Naive thymus-derived CD8-positive, alpha-beta T cell (primary cell): ENCODE measurements at regions not wholly inside any gene's neighbourhood (a gene's known extent, or its start where the extent isn't known, plus 50 kb on each side); places are given as distances from the start of the nearest gene placed in this dataset.

Source experiments
- ATAC-seq, 2 donors: fragments of 150-1000 bp; cut with Tn5 transposase in 1 of 2; sonication (Bioruptor Pico), chemical (Tn5 transposase) in 1 of 2; 1 replicate in 1 of 2; 2 replicates in 1 of 2; pipeline ENCODE4 v1.10.0; 2021; ENCODE audit warnings: mild to moderate bottlenecking in 2 of 2, moderate library complexity in 2 of 2
- POLR2A ChIA-PET: fragments of 350-600 bp; sonication (Branson Sonifier 250); formaldehyde crosslinking; loops from one replicate; lab custom pipeline; 2021; ENCODE audit warnings: antibody characterized with exemption; lab: Charles Lee
- DNase-seq, 10 donors: peaks; one replicate each; pipeline versions ENCODE4 v3.0.0 to v3.0.0-alpha.2; 2020 to 2022
- H3K27ac Mint-ChIP-seq, 10 donors: one replicate each; pipeline ENCODE4 v1.8.0; 2020 to 2022; ENCODE audit warnings: mild to moderate bottlenecking in 10 of 10, mixed read lengths in 10 of 10, moderate library complexity in 4 of 10, inconsistent platforms in 1 of 10
- H3K27me3 Mint-ChIP-seq, 5 donors: one replicate each; pipeline ENCODE4 v1.8.0; 2021 to 2022; ENCODE audit warnings: mixed read lengths in 5 of 5
- H3K36me3 Mint-ChIP-seq, 3 donors: one replicate each; pipeline ENCODE4 v1.8.0; 2020 to 2022; ENCODE audit warnings: mixed read lengths in 3 of 3, mild to moderate bottlenecking in 2 of 3, inconsistent platforms in 1 of 3
- H3K4me1 Mint-ChIP-seq, 4 donors: one replicate each; pipeline ENCODE4 v1.8.0; 2021 to 2022; ENCODE audit warnings: mixed read lengths in 4 of 4
- H3K4me3 Mint-ChIP-seq, 10 donors: one replicate each; pipeline ENCODE4 v1.8.0; 2020 to 2022; ENCODE audit warnings: mild to moderate bottlenecking in 10 of 10, mixed read lengths in 10 of 10, moderate library complexity in 6 of 10, inconsistent platforms in 1 of 10
- H3K9me3 Mint-ChIP-seq, 9 donors: one replicate each; pipeline ENCODE4 v1.8.0; 2020 to 2022; ENCODE audit warnings: mixed read lengths in 9 of 9, mild to moderate bottlenecking in 3 of 9, inconsistent platforms in 1 of 9, moderate library complexity in 1 of 9

DNA sequence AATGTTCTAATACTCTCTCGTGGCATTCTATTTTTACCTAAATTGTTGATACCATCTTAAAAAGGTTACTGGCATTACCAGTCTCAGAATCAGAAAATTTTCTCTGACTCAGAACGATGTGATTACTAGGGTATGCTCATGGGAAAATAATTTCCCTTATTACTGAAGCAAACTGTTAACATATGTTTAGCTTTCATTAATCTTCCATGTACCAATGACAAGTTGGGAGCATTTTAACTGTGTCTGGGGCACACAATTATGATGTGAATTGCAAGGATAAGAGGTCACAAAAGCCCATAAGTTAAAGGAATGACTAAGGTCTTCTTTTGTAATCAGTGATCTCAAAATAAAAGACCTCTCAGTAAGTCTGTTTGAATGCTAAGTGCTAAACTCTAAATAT, 1254.6 kb downstream of the PCDH18 start:
- H3K27ac Mint-ChIP-seq, result no peak overlapping the region
- peaks cover 0 to 17% (median 2%) of the 10 kb centered on the region in 9 donors for H3K9me3 Mint-ChIP-seq

DNA sequence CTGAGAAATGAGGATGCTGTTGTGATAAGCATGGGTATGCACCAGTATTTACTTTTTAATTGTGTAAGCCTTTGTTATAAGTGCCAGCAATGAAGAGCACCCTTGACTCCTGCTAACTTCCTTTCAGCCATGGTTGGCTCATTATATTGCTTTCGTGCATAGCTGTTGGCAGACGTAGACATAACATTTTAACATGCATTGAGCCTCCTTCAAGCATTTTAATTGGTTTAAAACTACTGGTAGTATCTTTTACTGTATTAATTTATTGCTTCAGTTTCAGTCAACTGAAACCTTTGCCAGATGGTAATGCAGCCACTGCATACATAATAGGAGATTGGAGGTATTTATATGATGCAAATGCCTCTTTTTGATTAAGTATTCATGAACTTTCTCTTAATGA, 1285.4 kb downstream of the PCDH18 start:
- ATAC-seq (no peak), DNase-seq (no peak)
- Mint-ChIP-seq H3K4me1 (no peaks in the 10 kb centered on the region), H3K27me3 (no peaks in the 10 kb centered on the region), H3K4me3 (no peak overlapping the region), H3K9me3 (peaks cover 0 to 10% (median 6%) of the 10 kb centered on the region in 9 donors), H3K27ac (no peak overlapping the region), H3K36me3 (no peaks in the 10 kb centered on the region)
- POLR2A ChIA-PET, result no interaction called here

More for the DNA sequence above, 1254.6 kb downstream of the PCDH18 start:
- H3K27me3 Mint-ChIP-seq, result no peaks in the 10 kb centered on the region
- POLR2A ChIA-PET, result no interaction called here
- H3K36me3 Mint-ChIP-seq, result no peaks in the 10 kb centered on the region
- ATAC-seq (no peak), DNase-seq (no peak)
- H3K4me1 Mint-ChIP-seq, result no peaks in the 10 kb centered on the region
- no peak overlapping the region for H3K4me3 Mint-ChIP-seq

DNA sequence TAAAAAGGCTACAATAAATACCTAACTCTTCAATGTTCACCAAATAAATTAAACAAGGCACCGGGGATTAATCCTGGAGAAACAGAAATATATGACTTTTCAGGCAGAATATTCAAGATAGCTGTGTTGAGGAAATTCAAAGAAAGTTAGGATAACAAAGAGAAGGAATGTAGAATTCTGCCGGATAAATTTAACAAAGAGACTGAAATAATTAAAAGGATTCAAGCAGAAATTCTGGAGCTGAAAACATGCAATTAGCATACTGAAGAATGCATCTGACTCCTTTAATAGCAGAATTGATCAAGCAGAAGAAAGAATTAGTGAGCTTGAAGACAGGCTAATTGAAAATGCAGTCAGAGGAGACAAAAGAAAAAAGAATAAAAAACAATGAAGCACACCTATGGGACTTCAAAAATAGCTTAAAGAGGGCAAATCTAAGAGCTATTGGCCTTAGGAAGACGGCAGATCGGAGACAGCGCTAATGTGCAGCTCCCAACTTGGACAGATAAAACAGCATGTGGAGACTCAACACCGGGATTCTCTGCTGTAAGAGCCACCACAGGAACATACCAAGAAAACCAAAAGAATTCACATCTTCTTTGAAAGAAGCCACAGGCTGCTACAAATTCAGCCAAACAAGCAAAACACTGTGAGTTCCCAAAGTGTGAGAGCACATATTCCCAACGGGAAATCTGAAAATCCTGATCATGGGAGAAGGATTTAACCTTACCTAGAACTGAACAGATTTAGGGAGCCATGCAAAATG, 1290.9 kb downstream of the PCDH18 start:
- no peaks in the 10 kb centered on the region for H3K27me3 Mint-ChIP-seq
- DNase-seq, result no peak
- no peak overlapping the region for H3K4me3 Mint-ChIP-seq
- POLR2A ChIA-PET, result no interaction called here
- H3K9me3 Mint-ChIP-seq, result peaks cover 4 to 28% (median 11%) of the 10 kb centered on the region in 9 donors
- H3K36me3 Mint-ChIP-seq, result peaks cover 0 to 5% (median 0%) of the 10 kb centered on the region in 3 donors
- ATAC-seq, result no peak
- H3K4me1 Mint-ChIP-seq, result no peaks in the 10 kb centered on the region
- H3K27ac Mint-ChIP-seq, result no peak overlapping the region

DNA sequence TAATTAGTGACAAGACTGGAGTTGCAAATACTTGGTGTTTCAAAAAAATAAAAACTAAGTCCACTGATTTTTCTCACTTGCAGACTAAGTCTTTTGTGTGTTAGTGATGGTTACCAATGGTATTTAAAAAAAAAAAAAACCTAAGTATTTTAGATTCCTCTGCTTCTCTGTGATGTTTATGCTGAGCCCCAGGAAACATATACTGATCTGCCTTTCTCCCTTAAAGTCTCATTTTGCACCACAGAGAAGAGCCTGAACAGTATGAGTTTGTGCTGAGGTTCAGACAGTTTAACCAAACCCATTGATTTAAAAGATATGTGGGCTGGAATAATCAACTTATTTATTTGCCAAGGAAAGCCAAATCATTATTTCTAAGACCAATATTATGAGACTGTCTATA, 1305.0 kb downstream of the PCDH18 start:
- Mint-ChIP-seq H3K4me3 (no peak overlapping the region), H3K4me1 (no peaks in the 10 kb centered on the region), H3K36me3 (no peaks in the 10 kb centered on the region), H3K27ac (no peak overlapping the region), H3K9me3 (peaks cover 0 to 18% (median 5%) of the 10 kb centered on the region in 9 donors), H3K27me3 (no peaks in the 10 kb centered on the region)
- POLR2A ChIA-PET, result no interaction called here
- no peak for DNase-seq
- ATAC-seq, result no peak

DNA sequence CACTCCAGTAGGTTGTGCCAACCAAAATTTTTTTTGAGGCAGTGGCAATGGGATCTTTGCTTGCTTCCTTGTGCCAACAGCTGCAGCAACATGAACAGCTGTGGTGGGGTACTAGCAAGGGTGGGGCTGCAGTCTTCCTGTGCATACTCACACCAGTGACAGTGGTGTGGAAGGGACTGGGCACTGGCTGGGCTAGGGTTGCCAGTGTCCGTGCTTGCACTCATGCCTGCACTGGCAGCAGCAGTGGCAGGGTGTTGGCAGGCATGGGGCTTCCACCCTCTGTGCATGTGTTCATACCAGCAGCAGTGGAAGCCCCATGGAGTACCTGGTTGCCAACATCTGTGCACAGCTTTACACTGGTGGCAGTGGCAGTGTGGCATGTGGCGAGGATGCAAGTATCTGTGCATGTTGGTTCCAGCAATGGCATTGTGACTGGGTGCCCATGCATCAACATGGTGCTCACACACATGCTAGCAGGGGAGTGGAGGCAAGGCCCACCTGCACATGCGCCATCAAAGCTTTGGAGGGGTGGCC, 1312.6 kb downstream of the PCDH18 start:
- H3K27me3 Mint-ChIP-seq, result no peaks in the 10 kb centered on the region
- no peak overlapping the region for H3K4me3 Mint-ChIP-seq
- H3K4me1 Mint-ChIP-seq, result no peaks in the 10 kb centered on the region
- POLR2A ChIA-PET, result no interaction called here
- peaks cover 0 to 21% (median 6%) of the 10 kb centered on the region in 9 donors for H3K9me3 Mint-ChIP-seq
- DNase-seq (no peak), ATAC-seq (no peak)
- no peak overlapping the region for H3K27ac Mint-ChIP-seq
- H3K36me3 Mint-ChIP-seq, result no peaks in the 10 kb centered on the region

DNA sequence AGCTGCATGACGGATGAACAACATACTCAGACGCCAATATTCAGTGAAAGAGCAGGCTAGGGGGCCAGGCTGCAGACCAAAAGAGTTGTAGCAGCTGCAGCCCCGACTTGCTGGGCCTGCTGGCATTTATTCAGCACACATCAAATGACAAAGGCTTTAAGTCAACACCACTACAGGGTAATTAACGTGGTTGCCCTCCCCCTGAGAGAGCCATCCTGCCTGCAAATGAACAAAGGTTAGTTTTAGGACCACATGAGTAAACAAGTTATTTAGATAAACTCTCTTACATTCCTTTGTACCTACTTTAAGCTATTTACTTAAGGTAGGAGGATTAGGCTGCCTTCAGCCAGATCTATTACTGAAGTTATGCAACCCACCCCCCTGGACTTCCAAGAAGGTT, 1329.1 kb downstream of the PCDH18 start:
- H3K36me3 Mint-ChIP-seq, result no peaks in the 10 kb centered on the region
- H3K4me3 Mint-ChIP-seq, result no peak overlapping the region
- no peaks in the 10 kb centered on the region for H3K4me1 Mint-ChIP-seq
- H3K9me3 Mint-ChIP-seq, result peaks cover 0 to 18% (median 2%) of the 10 kb centered on the region in 9 donors
- POLR2A ChIA-PET, result no interaction called here
- no peak overlapping the region for H3K27ac Mint-ChIP-seq
- no peak for ATAC-seq
- H3K27me3 Mint-ChIP-seq, result no peaks in the 10 kb centered on the region
- DNase-seq, result no peak

DNA sequence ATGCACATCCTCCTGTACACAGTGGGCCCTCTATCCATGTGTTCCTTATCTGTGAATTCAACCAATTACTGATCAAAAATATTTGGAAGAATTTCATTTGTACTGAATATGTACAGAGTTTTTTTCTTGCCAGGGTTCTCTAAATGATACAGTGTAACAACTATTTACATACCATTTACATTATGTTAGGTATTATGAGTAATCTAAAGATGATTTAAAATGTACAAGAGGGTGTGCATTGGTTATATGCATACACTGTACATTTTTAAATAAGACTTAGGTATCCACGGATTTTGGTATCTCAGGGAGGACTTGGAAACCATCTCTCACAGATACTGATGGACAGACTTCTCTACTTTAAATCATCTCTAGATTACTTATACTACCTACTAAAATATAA, 1333.9 kb downstream of the PCDH18 start:
- POLR2A ChIA-PET, result no interaction called here
- H3K4me3 Mint-ChIP-seq, result no peak overlapping the region
- no peak for DNase-seq
- H3K4me1 Mint-ChIP-seq, result no peaks in the 10 kb centered on the region
- H3K36me3 Mint-ChIP-seq, result no peaks in the 10 kb centered on the region
- no peak for ATAC-seq
- H3K27me3 Mint-ChIP-seq, result no peaks in the 10 kb centered on the region
- no peak overlapping the region for H3K27ac Mint-ChIP-seq
- peaks cover 0 to 8% (median 5%) of the 10 kb centered on the region in 9 donors for H3K9me3 Mint-ChIP-seq

DNA sequence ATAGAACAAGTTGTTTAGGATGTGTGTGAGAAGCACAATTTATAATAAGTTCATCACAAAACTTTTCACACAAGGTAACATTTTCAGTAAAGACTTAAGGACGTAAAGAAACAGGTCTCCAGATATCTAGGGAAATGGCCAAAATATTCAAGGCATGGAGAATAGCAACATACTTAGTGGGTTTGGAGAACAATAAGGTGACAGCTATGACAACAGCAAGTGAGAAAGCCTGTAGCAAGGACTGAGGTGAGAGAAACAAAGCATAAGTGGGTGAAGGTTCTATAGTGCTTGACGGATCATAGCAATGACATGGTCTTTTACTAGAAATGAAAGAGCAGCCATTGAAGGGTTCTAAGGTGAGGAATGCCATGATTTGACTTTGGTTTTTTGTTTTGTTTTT, 1337.3 kb downstream of the PCDH18 start:
- DNase-seq (no peak), ATAC-seq (no peak)
- Mint-ChIP-seq H3K4me1 (no peaks in the 10 kb centered on the region), H3K9me3 (peaks cover 0 to 12% (median 3%) of the 10 kb centered on the region in 9 donors), H3K4me3 (no peak overlapping the region), H3K27ac (no peak overlapping the region), H3K36me3 (peaks cover 0 to 3% (median 0%) of the 10 kb centered on the region in 3 donors), H3K27me3 (no peaks in the 10 kb centered on the region)
- POLR2A ChIA-PET, result no interaction called here

DNA sequence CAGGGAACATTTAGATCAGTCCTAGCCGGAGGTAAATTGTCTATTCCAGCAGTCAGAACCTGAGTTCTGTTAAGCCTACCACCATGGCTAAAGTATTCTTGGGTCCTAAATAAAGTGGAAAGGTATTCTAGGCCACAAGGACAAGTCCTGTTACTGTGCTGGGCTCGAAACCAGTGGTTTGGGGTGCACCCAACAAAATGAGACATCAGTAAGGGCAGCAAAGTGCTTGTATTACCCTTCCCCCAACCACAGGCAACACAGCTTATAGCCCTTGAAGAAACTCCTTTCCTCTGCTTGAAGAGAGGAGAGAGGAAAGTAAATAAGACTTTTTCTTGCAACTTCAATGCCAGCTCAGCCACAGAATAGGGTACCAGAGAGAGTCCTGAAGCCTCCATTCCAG, 1345.6 kb downstream of the PCDH18 start:
- peaks cover 0 to 3% (median 0%) of the 10 kb centered on the region in 3 donors for H3K36me3 Mint-ChIP-seq
- no peak overlapping the region for H3K27ac Mint-ChIP-seq
- H3K9me3 Mint-ChIP-seq, result peaks cover 0 to 39% (median 11%) of the 10 kb centered on the region in 9 donors
- peaks cover 0 to 1% (median 0%) of the 10 kb centered on the region in 4 donors for H3K4me1 Mint-ChIP-seq
- ATAC-seq, result no peak
- POLR2A ChIA-PET, result no interaction called here
- no peaks in the 10 kb centered on the region for H3K27me3 Mint-ChIP-seq
- DNase-seq, result no peak
- H3K4me3 Mint-ChIP-seq, result no peak overlapping the region

DNA sequence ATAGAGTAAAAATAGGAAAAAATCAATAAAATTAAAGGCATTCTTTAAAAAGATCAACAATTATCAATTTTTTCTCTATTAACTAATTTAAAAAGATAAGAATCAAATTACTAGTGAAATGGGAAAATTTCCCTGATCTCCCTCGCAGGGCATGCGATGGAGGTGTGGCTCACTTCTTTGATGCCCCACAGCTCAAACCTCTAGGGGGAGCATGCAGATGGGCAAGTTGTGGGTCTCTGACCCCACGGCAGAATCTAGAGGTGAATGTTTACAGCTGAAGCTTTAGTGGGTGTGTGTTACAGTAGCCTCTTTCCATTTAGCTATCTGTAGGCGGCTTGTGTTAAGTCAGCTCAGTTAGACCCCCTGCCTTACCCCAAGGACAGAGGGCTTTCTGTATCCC, 1348.8 kb downstream of the PCDH18 start:
- ATAC-seq, result no peak
- Mint-ChIP-seq H3K4me3 (no peak overlapping the region), H3K36me3 (no peaks in the 10 kb centered on the region), H3K9me3 (peaks cover 0 to 33% (median 8%) of the 10 kb centered on the region in 9 donors), H3K4me1 (peaks cover 0 to 1% (median 0%) of the 10 kb centered on the region in 4 donors), H3K27ac (no peak overlapping the region), H3K27me3 (no peaks in the 10 kb centered on the region)
- no peak for DNase-seq
- POLR2A ChIA-PET, result no interaction called here

DNA sequence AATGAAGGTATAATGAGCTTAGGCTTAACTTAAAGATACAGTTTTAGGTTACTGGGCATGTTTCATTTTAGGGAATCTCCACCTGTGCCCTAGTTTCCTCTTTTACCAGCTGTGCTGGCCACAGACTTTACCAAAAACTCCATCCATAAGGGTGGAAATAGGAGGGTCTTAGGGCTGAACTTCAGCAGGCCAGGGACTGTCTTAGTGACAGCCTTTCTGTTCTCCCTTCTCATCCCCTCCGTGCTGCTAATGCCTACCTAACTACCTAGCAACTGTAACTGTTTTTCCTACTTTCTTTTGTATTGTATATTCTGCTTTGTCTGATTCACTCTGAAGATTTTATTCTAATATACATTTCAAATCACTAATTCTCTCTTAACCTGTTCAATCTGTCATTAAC, 1375.3 kb downstream of the PCDH18 start:
- Mint-ChIP-seq H3K36me3 (no peaks in the 10 kb centered on the region), H3K9me3 (peaks cover 0 to 5% (median 3%) of the 10 kb centered on the region in 9 donors), H3K4me3 (no peak overlapping the region), H3K27ac (no peak overlapping the region), H3K4me1 (no peaks in the 10 kb centered on the region), H3K27me3 (no peaks in the 10 kb centered on the region)
- DNase-seq, result no peak
- POLR2A ChIA-PET, result no interaction called here
- ATAC-seq, result no peak

DNA sequence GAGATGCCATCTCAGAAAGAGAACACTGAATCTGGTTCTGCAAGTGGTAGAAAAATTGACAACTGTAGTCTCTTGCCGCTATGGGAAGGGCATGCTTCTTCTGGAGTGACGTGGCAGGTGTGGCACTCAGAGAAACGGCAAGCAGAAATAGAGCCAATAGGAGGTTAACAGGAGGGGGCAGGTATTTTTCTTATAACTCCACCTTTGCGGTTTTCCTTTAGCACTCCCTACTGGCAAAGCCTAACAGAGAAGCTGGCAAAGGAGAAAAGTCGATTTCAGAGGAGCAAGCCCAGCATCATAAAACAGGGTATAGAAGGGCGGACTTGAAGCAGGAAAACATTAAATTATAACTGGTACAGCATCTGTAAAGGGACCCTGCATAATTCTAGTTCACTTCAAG, 1382.2 kb downstream of the PCDH18 start:
- H3K27ac Mint-ChIP-seq, result no peak overlapping the region
- no peaks in the 10 kb centered on the region for H3K4me1 Mint-ChIP-seq
- POLR2A ChIA-PET, result no interaction called here
- H3K9me3 Mint-ChIP-seq, result peaks cover 0 to 27% (median 9%) of the 10 kb centered on the region in 9 donors
- H3K4me3 Mint-ChIP-seq, result no peak overlapping the region
- ATAC-seq (no peak), DNase-seq (no peak)
- no peaks in the 10 kb centered on the region for H3K36me3 Mint-ChIP-seq
- no peaks in the 10 kb centered on the region for H3K27me3 Mint-ChIP-seq

DNA sequence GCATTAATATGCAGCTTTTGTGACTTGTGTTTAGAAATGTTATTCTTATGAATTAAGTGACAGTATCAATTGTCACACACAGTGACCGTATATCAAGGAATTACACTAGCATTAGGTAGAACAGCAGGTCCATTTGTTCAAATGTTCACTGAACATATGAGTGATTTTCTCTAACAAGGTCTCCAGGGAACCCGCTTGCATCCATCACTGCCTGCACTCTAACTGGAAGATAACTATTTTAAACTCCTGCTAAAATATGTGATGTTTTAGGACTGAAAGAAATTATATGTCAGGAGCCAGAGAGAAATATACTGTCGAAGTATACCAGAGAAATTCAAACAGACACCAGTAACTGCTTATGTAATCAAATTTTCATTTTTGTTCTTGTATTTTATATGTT, 1395.7 kb downstream of the PCDH18 start:
- no peaks in the 10 kb centered on the region for H3K27me3 Mint-ChIP-seq
- H3K4me3 Mint-ChIP-seq, result no peak overlapping the region
- no peak overlapping the region for H3K27ac Mint-ChIP-seq
- peaks cover 0 to 8% (median 0%) of the 10 kb centered on the region in 9 donors for H3K9me3 Mint-ChIP-seq
- POLR2A ChIA-PET, result no interaction called here
- no peaks in the 10 kb centered on the region for H3K4me1 Mint-ChIP-seq
- no peak for DNase-seq
- ATAC-seq, result no peak
- no peaks in the 10 kb centered on the region for H3K36me3 Mint-ChIP-seq
